ENCODE measurements at regions not wholly inside any gene's neighbourhood (a gene's known extent, or its start where the extent isn't known, plus 50 kb on each side); places are given as distances from the start of the nearest gene placed in this dataset.

- WGBS, 3 donors: 41 to 43% (median 42%) methylated on average over 3 of the region's 3 CpGs
- Histone ChIP-seq H3K27me3 (no peaks in the 10 kb centered on the region), H3K36me3 (no peaks in the 10 kb centered on the region), H3K27ac (no peak overlapping the region), H3K4me3 (no peak overlapping the region), H3K4me1 (ENCODE audit: insufficient read depth) (no peaks in the 10 kb centered on the region), H3K9me3 (no peaks in the 10 kb centered on the region)
- DNase-seq: no peak
- intact Hi-C loops (cut with DNase I): no loop called here
- TF ChIP-seq, protein P1, sequence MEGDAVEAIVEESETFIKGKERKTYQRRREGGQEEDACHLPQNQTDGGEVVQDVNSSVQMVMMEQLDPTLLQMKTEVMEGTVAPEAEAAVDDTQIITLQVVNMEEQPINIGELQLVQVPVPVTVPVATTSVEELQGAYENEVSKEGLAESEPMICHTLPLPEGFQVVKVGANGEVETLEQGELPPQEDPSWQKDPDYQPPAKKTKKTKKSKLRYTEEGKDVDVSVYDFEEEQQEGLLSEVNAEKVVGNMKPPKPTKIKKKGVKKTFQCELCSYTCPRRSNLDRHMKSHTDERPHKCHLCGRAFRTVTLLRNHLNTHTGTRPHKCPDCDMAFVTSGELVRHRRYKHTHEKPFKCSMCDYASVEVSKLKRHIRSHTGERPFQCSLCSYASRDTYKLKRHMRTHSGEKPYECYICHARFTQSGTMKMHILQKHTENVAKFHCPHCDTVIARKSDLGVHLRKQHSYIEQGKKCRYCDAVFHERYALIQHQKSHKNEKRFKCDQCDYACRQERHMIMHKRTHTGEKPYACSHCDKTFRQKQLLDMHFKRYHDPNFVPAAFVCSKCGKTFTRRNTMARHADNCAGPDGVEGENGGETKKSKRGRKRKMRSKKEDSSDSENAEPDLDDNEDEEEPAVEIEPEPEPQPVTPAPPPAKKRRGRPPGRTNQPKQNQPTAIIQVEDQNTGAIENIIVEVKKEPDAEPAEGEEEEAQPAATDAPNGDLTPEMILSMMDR (IDR thresholded peaks at IDR 0.05): no peak
- TF ChIP-seq EP300 (IDR thresholded peaks at IDR 0.05): no peak
- no peak for TF ChIP-seq POLR2A (IDR thresholded peaks at IDR 0.05)
These were observed 147.6 kb upstream of the COPS8 start for GRCh38 chr2:236938126-236938525.

- 88 to 95% (median 93%) methylated on average over 2 of the region's 2 CpGs for WGBS, 3 donors
- no peaks in the 10 kb centered on the region for H3K9me3 ChIP-seq
- no peak overlapping the region for H3K4me3 ChIP-seq
- no peaks in the 10 kb centered on the region for H3K4me1 ChIP-seq (ENCODE audit: insufficient read depth)
- TF ChIP-seq POLR2A (IDR thresholded peaks at IDR 0.05) (no peak), EP300 (IDR thresholded peaks at IDR 0.05) (no peak)
- TF ChIP-seq, protein P1 (IDR thresholded peaks at IDR 0.05): no peak
- no peaks in the 10 kb centered on the region for H3K36me3 ChIP-seq
- no peaks in the 10 kb centered on the region for H3K27me3 ChIP-seq
- intact Hi-C loops (cut with DNase I): no loop called here
- no peak overlapping the region for H3K27ac ChIP-seq
- DNase-seq: no peak
These were observed 146.4 kb upstream of the COPS8 start for GRCh38 chr2:236939271-236939670.

- intact Hi-C loops (cut with DNase I): no loop called here
- Histone ChIP-seq H3K4me1 (ENCODE audit: insufficient read depth) (no peaks in the 10 kb centered on the region), H3K9me3 (no peaks in the 10 kb centered on the region), H3K4me3 (no peak overlapping the region), H3K36me3 (no peaks in the 10 kb centered on the region), H3K27ac (no peak overlapping the region), H3K27me3 (no peaks in the 10 kb centered on the region)
- 52 to 65% (median 55%) methylated on average over 11 of the region's 11 CpGs for WGBS, 3 donors
- DNase-seq: no peak
- TF ChIP-seq, protein P1 (IDR thresholded peaks at IDR 0.05): no peak
- TF ChIP-seq POLR2A (IDR thresholded peaks at IDR 0.05): no peak
These were observed 145.9 kb upstream of the COPS8 start for GRCh38 chr2:236939721-236940231.

- no peaks in the 10 kb centered on the region for H3K27me3 ChIP-seq
- WGBS, 3 donors: 92 to 100% (median 97%) methylated on average over 1 of the region's 1 CpG
- intact Hi-C loops (cut with DNase I): no loop called here
- no peaks in the 10 kb centered on the region for H3K4me1 ChIP-seq (ENCODE audit: insufficient read depth)
- H3K27ac ChIP-seq: no peak overlapping the region
- H3K36me3 ChIP-seq: no peaks in the 10 kb centered on the region
- H3K4me3 ChIP-seq: no peak overlapping the region
- TF ChIP-seq EP300 (IDR thresholded peaks at IDR 0.05) (no peak), POLR2A (IDR thresholded peaks at IDR 0.05) (no peak)
- TF ChIP-seq, protein P1 (IDR thresholded peaks at IDR 0.05): no peak
- DNase-seq: no peak
- no peaks in the 10 kb centered on the region for H3K9me3 ChIP-seq
These were observed 145.2 kb upstream of the COPS8 start for GRCh38 chr2:236940497-236940896.

Measured in ovary (tissue), 7 donors.